HEK293T (cell line): ENCODE measurements at regions not wholly inside any gene's neighbourhood (a gene's known extent, or its start where the extent isn't known, plus 50 kb on each side); places are given as distances from the start of the nearest gene placed in this dataset.

Experiments used
- ARNT ChIP-seq: fragments of 450-650 bp; IDR thresholded peaks from 2 replicates; pipeline ENCODE4 v1.6.1; 2017; ENCODE audit warnings: mild to moderate bottlenecking
- BHLHE40 ChIP-seq: fragments of 450-650 bp; IDR thresholded peaks from 2 replicates; pipeline ENCODE4 v1.6.1; 2016; ENCODE audit warnings: mild to moderate bottlenecking, moderate library complexity, borderline replicate concordance
- CTBP1 ChIP-seq: fragments of 450-650 bp; IDR thresholded peaks from 2 replicates; pipeline ENCODE4 v1.6.1; 2016; ENCODE audit warnings: borderline replicate concordance
- FOXA1 ChIP-seq: fragments of 450-650 bp; IDR thresholded peaks from 2 replicates; pipeline ENCODE4 v1.6.1; 2016; ENCODE audit warnings: mild to moderate bottlenecking
- FOXK2 ChIP-seq: fragments of 450-650 bp; IDR thresholded peaks from 2 replicates; pipeline ENCODE4 v1.6.1; 2016; ENCODE audit warnings: mild to moderate bottlenecking
- FOXM1 ChIP-seq: fragments of 450-650 bp; IDR thresholded peaks from 2 replicates; pipeline ENCODE4 v1.6.1; 2017; ENCODE audit warnings: mild to moderate bottlenecking, borderline replicate concordance
- HDGF ChIP-seq: fragments of 450-650 bp; IDR thresholded peaks from 2 replicates; pipeline ENCODE4 v1.6.1; 2017; ENCODE audit warnings: antibody characterized with exemption, borderline replicate concordance
- L3MBTL2 ChIP-seq: fragments of 450-650 bp; conservative IDR thresholded peaks from 2 replicates; pipeline ENCODE4 v1.6.1; 2016; ENCODE audit warnings: mild to moderate bottlenecking
- LEF1 ChIP-seq: fragments of 450-650 bp; IDR thresholded peaks from 2 replicates; pipeline ENCODE4 v1.6.1; 2017; ENCODE audit warnings: mild to moderate bottlenecking, borderline replicate concordance
- NFRKB ChIP-seq: fragments of 450-650 bp; IDR thresholded peaks from 2 replicates; pipeline ENCODE4 v1.6.1; 2016; ENCODE audit warnings: mild to moderate bottlenecking, moderate library complexity
- SP1 ChIP-seq: fragments of 450-650 bp; IDR thresholded peaks from 2 replicates; pipeline ENCODE4 v1.6.1; 2017
- TARDBP ChIP-seq: fragments of 450-650 bp; IDR thresholded peaks from 2 replicates; pipeline ENCODE4 v1.6.1; 2016

- no peak for TF ChIP-seq BHLHE40
- no peak for TF ChIP-seq ARNT
- TF ChIP-seq NFRKB: no peak
- TF ChIP-seq FOXM1: no peak
- no peak for TF ChIP-seq SP1
- TF ChIP-seq L3MBTL2: no peak
- no peak for TF ChIP-seq TARDBP
- no peak for TF ChIP-seq FOXK2
- no peak for TF ChIP-seq FOXA1
- no peak for TF ChIP-seq CTBP1
- no peak for TF ChIP-seq HDGF
- no peak for TF ChIP-seq LEF1
Measured at GRCh38 chr20:6715401-6715941, 52.0 kb upstream of the BMP2 start.
